Brain microvascular endothelial cell (primary cell): ENCODE measurements at regions not wholly inside any gene's neighbourhood (a gene's known extent, or its start where the extent isn't known, plus 50 kb on each side); places are given as distances from the start of the nearest gene placed in this dataset.

Source experiments
- DNase-seq: peaks from one replicate; pipeline ENCODE4 v3.0.0-alpha.2; 2020
- H3K27ac ChIP-seq: fragments of 250-450 bp; sonication (Bioruptor Pico); 2 replicates; pipeline ENCODE4 v1.5.1; 2020; ENCODE audit warnings: mild to moderate bottlenecking, moderate library complexity
- H3K27me3 ChIP-seq: fragments of 250-450 bp; sonication (Bioruptor Pico); replicated peaks from 2 replicates; pipeline ENCODE4 v1.5.1; 2020; ENCODE audit warnings: mild to moderate bottlenecking
- H3K36me3 ChIP-seq: fragments of 250-450 bp; sonication (Bioruptor Pico); replicated peaks from 2 replicates; pipeline ENCODE4 v1.5.1; 2020; ENCODE audit warnings: mild to moderate bottlenecking
- H3K4me3 ChIP-seq: 2 replicates; pipeline ENCODE4 v1.5.1; 2011; ENCODE audit warnings: low read depth, mild to moderate bottlenecking, control low read depth, low read length, moderate library complexity
- in situ Hi-C: cut with HindIII; loops from 2 replicates; pipeline ENCODE4 v1.10.0; 2017; ENCODE audit warnings: low sequenced_read_pairs, low pct_ligation_motif_present
- TF ChIP-seq, protein P1 (sequence below): IDR thresholded peaks from 2 replicates; pipeline ENCODE4 v1.5.1; 2011; ENCODE audit warnings: low read depth, mild to moderate bottlenecking, moderate library complexity, low read length, control low read depth, inconsistent platforms; ENCODE audit errors: missing control alignments

DNA sequence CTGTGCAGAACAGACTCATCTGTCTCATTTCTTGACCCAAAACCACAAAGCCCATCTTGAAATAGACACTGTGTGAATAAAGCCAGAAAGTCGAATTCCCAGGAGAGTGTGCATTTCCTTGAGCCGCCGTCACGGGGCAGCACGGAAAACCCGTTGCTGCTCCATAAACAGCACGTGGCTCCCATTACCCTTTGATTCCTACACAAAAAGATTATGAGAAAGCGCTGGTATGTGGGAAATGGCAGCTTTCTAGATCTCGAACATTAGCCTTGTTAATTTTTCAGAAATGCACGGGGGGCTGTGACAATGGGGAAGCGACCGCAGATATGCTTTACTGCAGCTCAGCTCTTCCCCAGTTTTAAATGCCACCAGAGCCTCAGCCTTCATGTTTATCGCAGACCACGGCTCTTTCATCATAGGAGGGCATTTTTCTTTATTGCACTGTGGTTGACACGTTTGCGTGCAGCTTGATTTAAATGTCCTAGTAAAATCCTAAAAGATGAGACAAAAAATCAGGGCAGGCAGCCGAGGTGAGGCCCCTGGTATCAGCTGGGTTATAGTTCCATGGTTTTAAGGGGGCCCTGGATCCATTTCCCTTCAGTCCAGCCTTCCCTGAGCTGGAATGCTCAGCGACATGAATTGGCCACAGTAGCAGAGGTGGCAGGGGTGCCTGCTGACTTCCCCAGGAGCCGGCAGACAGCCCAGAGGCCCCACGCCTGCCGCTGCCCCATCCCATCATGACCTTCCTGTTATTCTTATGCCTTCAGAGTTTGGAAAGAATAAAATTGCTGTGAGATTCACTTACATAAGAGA, 249.3 kb downstream of the NDUFA10 start:
- Histone ChIP-seq H3K27me3 (no peaks in the 10 kb centered on the region), H3K4me3 (no peak overlapping the region), H3K36me3 (no peaks in the 10 kb centered on the region), H3K27ac (no peak overlapping the region)
- in situ Hi-C loops: no loop called here
- TF ChIP-seq, protein P1, sequence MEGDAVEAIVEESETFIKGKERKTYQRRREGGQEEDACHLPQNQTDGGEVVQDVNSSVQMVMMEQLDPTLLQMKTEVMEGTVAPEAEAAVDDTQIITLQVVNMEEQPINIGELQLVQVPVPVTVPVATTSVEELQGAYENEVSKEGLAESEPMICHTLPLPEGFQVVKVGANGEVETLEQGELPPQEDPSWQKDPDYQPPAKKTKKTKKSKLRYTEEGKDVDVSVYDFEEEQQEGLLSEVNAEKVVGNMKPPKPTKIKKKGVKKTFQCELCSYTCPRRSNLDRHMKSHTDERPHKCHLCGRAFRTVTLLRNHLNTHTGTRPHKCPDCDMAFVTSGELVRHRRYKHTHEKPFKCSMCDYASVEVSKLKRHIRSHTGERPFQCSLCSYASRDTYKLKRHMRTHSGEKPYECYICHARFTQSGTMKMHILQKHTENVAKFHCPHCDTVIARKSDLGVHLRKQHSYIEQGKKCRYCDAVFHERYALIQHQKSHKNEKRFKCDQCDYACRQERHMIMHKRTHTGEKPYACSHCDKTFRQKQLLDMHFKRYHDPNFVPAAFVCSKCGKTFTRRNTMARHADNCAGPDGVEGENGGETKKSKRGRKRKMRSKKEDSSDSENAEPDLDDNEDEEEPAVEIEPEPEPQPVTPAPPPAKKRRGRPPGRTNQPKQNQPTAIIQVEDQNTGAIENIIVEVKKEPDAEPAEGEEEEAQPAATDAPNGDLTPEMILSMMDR: no peak
- DNase-seq: no peak

DNA sequence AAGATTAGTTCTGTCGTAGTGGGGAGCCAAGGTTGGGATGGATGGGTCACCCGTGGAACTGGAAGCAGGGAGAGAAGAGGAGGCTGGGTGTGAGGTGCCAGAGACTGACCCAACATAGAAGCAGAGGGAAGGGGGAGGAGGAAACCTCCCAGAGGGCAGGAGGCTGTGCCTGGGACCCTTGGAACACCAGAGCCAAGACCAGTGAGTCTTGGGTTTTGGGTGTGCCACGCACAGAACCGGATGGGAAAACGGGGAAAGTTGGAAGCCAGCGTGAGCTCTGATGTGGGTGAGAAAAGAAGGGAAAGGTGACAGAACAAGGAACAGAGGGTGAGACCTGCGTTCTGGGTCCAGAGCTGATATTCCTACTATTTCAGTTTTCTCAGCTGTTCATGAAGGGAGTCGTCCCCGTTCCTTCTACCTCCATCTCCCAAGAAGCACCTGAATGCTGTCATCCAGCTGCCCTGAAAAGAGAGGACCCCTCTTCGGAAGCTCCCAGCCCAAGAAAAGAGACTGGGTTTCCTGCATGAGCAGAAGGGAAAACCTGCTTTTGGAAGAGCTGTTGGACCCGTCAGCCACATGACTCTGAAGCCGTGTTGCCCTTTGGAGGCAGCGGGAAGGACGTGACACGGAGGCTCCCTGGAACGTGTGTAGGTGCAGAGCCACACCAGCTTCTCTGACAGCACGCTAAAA, 250.1 kb downstream of the NDUFA10 start:
- Histone ChIP-seq H3K4me3 (no peak overlapping the region), H3K36me3 (no peaks in the 10 kb centered on the region), H3K27ac (no peak overlapping the region), H3K27me3 (no peaks in the 10 kb centered on the region)
- in situ Hi-C loops: no loop called here
- DNase-seq: no peak
- TF ChIP-seq, protein P1: no peak

GRCh38 chr2:239774142-239774462, 251.0 kb downstream of the NDUFA10 start:
- in situ Hi-C loops: no loop called here
- no peak for DNase-seq
- TF ChIP-seq, protein P1: no peak
- no peaks in the 10 kb centered on the region for H3K36me3 ChIP-seq
- no peak overlapping the region for H3K27ac ChIP-seq
- H3K27me3 ChIP-seq: no peaks in the 10 kb centered on the region
- H3K4me3 ChIP-seq: no peak overlapping the region

- in situ Hi-C loops: no loop called here
Measured at GRCh38 chr2:239773228-239774141, 251.7 kb downstream of the NDUFA10 start.

GRCh38 chr2:239772721-239773120, 252.4 kb downstream of the NDUFA10 start:
- H3K4me3 ChIP-seq: no peak overlapping the region
- H3K27ac ChIP-seq: no peak overlapping the region
- TF ChIP-seq, protein P1: no peak
- no peak for DNase-seq
- no peaks in the 10 kb centered on the region for H3K36me3 ChIP-seq
- in situ Hi-C loops: no loop called here
- H3K27me3 ChIP-seq: no peaks in the 10 kb centered on the region

More at GRCh38 chr2:239773228-239774141, 251.7 kb downstream of the NDUFA10 start:
- Histone ChIP-seq H3K27ac (no peak overlapping the region), H3K27me3 (no peaks in the 10 kb centered on the region), H3K36me3 (no peaks in the 10 kb centered on the region), H3K4me3 (no peak overlapping the region)
- DNase-seq: no peak
- TF ChIP-seq, protein P1: no peak
